Right lobe of liver (tissue), 4 donors: ENCODE measurements at regions not wholly inside any gene's neighbourhood (a gene's known extent, or its start where the extent isn't known, plus 50 kb on each side); places are given as distances from the start of the nearest gene placed in this dataset.

Source experiments
- CTCF ChIP-seq, 4 donors: fragments of 200-600 bp in 3 of 4; fragments of 450-650 bp in 1 of 4; IDR thresholded peaks; one replicate each; pipeline versions ENCODE4 v1.5.1 to v1.8.0; 2016 to 2022; ENCODE audit warnings: antibody characterized with exemption in 4 of 4, mild to moderate bottlenecking in 2 of 4
- POLR2A ChIP-seq: fragments of 450-650 bp; IDR thresholded peaks from one replicate; pipeline ENCODE4 v1.6.1; 2017; ENCODE audit warnings: antibody characterized with exemption, mild to moderate bottlenecking
- donor health status: DM: no; HTN: no; CAD: no.
- donor health status: DM: no; HTN: no; CAD: no.
- donor health status: DM: no; HTN: yes; CAD: no.

GRCh38 chr12:76702946-76703345 is 61.0 kb upstream of the ZDHHC17 start:
- TF ChIP-seq CTCF (IDR thresholded peaks at IDR 0.05) = no peak
- no peak for TF ChIP-seq POLR2A
